Left ventricle myocardium inferior (tissue), 1 donor: ENCODE measurements at regions not wholly inside any gene's neighbourhood (a gene's known extent, or its start where the extent isn't known, plus 50 kb on each side); places are given as distances from the start of the nearest gene placed in this dataset.
A peak's percentile ranks its signal among the peaks of the same experiment; 100 is the strongest.

Source experiments
- DNase-seq: peaks from one replicate; pipeline ENCODE4 v3.0.0-alpha.2; 2020
- H3K27ac ChIP-seq: fragments of 200-600 bp; replicated peaks from 2 replicates; pipeline ENCODE4 v1.8.0; 2021
- H3K27me3 ChIP-seq: fragments of 200-600 bp; 2 replicates; pipeline ENCODE4 v1.8.0; 2021; ENCODE audit warnings: low read depth
- H3K36me3 ChIP-seq: fragments of 200-600 bp; 2 replicates; pipeline ENCODE4 v1.8.0; 2021
- H3K4me1 ChIP-seq: fragments of 200-600 bp; 2 replicates; pipeline ENCODE4 v1.8.0; 2021
- H3K4me3 ChIP-seq: fragments of 200-600 bp; 2 replicates; pipeline ENCODE4 v1.8.0; 2021; ENCODE audit warnings: mild to moderate bottlenecking, moderate library complexity
- H3K9me3 ChIP-seq: fragments of 200-600 bp; replicated peaks from 2 replicates; pipeline ENCODE4 v1.8.0; 2021
- CTCF ChIP-seq: fragments of 200-600 bp; IDR thresholded peaks from 2 replicates; pipeline ENCODE4 v1.8.0; 2021; ENCODE audit warnings: antibody characterized with exemption, mild to moderate bottlenecking, borderline replicate concordance
- intact Hi-C: fragments of 100-400 bp; cut with micrococcal nuclease; formaldehyde crosslinking; loops from one replicate; pipeline ENCODE4 v1.11.0; 2022
- donor health status: DM: no; HTN: yes; CAD: no; lungs with severe emphysema.

GRCh38 chr3:82240322-82240721, 478.9 kb upstream of the GBE1 start:
- Histone ChIP-seq H3K27ac (peak overlapping the region; percentile 45), H3K9me3 (no peaks in the 10 kb centered on the region), H3K4me1 (peaks cover 9% of the 10 kb centered on the region), H3K27me3 (no peaks in the 10 kb centered on the region), H3K36me3 (no peaks in the 10 kb centered on the region), H3K4me3 (no peak overlapping the region)
- TF ChIP-seq CTCF, result no peak
- DNase-seq, result no peak
- intact Hi-C loops, result no loop called here

GRCh38 chr3:82236257-82236656, 474.8 kb upstream of the GBE1 start:
- Histone ChIP-seq H3K4me1 (peaks cover 9% of the 10 kb centered on the region), H3K9me3 (no peaks in the 10 kb centered on the region), H3K27me3 (no peaks in the 10 kb centered on the region), H3K27ac (no peak overlapping the region), H3K4me3 (no peak overlapping the region), H3K36me3 (no peaks in the 10 kb centered on the region)
- no peak for TF ChIP-seq CTCF
- intact Hi-C loops, result no loop called here
- DNase-seq, result no peak

GRCh38 chr3:82229397-82229796, 468.0 kb upstream of the GBE1 start:
- no peak for TF ChIP-seq CTCF
- Histone ChIP-seq H3K9me3 (peaks cover 8% of the 10 kb centered on the region), H3K36me3 (no peaks in the 10 kb centered on the region), H3K4me1 (no peaks in the 10 kb centered on the region), H3K27ac (no peak overlapping the region), H3K4me3 (peak overlapping the region; percentile 33), H3K27me3 (no peaks in the 10 kb centered on the region)
- intact Hi-C loops, result no loop called here
- DNase-seq, result no peak

- no peak for DNase-seq
- no peak overlapping the region for H3K27ac ChIP-seq
- peaks cover 29% of the 10 kb centered on the region for H3K9me3 ChIP-seq
- H3K36me3 ChIP-seq, result no peaks in the 10 kb centered on the region
- no peaks in the 10 kb centered on the region for H3K27me3 ChIP-seq
- no peak for TF ChIP-seq CTCF
- no peak overlapping the region for H3K4me3 ChIP-seq
- no peaks in the 10 kb centered on the region for H3K4me1 ChIP-seq
- intact Hi-C loops, result no loop called here
These were observed 463.2 kb upstream of the GBE1 start for GRCh38 chr3:82224661-82225060.

- H3K4me3 ChIP-seq, result no peak overlapping the region
- intact Hi-C loops, result no loop called here
- TF ChIP-seq CTCF, result no peak
These were observed 461.0 kb upstream of the GBE1 start for GRCh38 chr3:82222401-82222800.

GRCh38 chr3:82217571-82217970, 456.1 kb upstream of the GBE1 start:
- no peak overlapping the region for H3K4me3 ChIP-seq
- intact Hi-C loops, result no loop called here
- no peak for TF ChIP-seq CTCF
- H3K27ac ChIP-seq, result no peak overlapping the region
- no peaks in the 10 kb centered on the region for H3K36me3 ChIP-seq
- no peaks in the 10 kb centered on the region for H3K27me3 ChIP-seq
- no peaks in the 10 kb centered on the region for H3K4me1 ChIP-seq
- peaks cover 7% of the 10 kb centered on the region for H3K9me3 ChIP-seq
- DNase-seq, result no peak

More at GRCh38 chr3:82222401-82222800, 461.0 kb upstream of the GBE1 start:
- Histone ChIP-seq H3K36me3 (no peaks in the 10 kb centered on the region), H3K4me1 (no peaks in the 10 kb centered on the region), H3K27me3 (no peaks in the 10 kb centered on the region), H3K27ac (no peak overlapping the region), H3K9me3 (peaks cover 29% of the 10 kb centered on the region)
- no peak for DNase-seq
